ENCODE measurements at regions not wholly inside any gene's neighbourhood (a gene's known extent, or its start where the extent isn't known, plus 50 kb on each side); places are given as distances from the start of the nearest gene placed in this dataset.

DNA sequence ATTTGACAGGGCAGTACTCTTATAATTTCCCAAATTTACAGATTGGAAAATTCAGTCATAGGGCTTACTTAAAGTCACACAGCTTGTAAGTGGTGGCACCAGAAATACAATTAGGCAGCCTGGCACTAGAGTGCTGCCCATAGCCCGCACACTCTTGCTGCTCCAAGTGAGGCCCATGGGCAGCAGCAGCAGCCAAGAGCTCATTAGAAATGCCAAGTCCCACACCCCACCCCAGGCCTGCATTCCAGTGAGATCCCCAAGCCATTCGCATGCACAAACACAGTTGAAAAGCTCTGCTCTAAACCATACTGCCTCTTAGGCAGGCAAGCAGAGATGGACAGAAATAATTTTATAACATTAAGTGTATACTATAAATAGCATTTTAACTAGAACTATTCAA, 379.3 kb upstream of the PKDCC start:
- TF ChIP-seq POLR2A (IDR thresholded peaks at IDR 0.05) (no peak), POLR2AphosphoS5 (IDR thresholded peaks at IDR 0.05) (no peak), EP300 (IDR thresholded peaks at IDR 0.05) (no peak)
- TF ChIP-seq, protein P1, sequence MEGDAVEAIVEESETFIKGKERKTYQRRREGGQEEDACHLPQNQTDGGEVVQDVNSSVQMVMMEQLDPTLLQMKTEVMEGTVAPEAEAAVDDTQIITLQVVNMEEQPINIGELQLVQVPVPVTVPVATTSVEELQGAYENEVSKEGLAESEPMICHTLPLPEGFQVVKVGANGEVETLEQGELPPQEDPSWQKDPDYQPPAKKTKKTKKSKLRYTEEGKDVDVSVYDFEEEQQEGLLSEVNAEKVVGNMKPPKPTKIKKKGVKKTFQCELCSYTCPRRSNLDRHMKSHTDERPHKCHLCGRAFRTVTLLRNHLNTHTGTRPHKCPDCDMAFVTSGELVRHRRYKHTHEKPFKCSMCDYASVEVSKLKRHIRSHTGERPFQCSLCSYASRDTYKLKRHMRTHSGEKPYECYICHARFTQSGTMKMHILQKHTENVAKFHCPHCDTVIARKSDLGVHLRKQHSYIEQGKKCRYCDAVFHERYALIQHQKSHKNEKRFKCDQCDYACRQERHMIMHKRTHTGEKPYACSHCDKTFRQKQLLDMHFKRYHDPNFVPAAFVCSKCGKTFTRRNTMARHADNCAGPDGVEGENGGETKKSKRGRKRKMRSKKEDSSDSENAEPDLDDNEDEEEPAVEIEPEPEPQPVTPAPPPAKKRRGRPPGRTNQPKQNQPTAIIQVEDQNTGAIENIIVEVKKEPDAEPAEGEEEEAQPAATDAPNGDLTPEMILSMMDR (IDR thresholded peaks at IDR 0.05), result no peak

All from sigmoid colon (tissue), 4 donors.